GM23338 (cell line): ENCODE measurements at regions not wholly inside any gene's neighbourhood (a gene's known extent, or its start where the extent isn't known, plus 50 kb on each side); places are given as distances from the start of the nearest gene placed in this dataset.
"Not testable (repeated sequence)": the region's sequence is repeated elsewhere in the genome, so short reads cannot be mapped to it uniquely, and the experiment has no call there.

Experiments used
- ATAC-seq: fragments of 200-7000 bp; cut with Tn5 transposase; 3 replicates; pipeline ENCODE4 v1.9.1; 2020
- DNase-seq: peaks from one replicate; pipeline ENCODE4 v3.0.0-alpha.2; 2015; ENCODE audit warnings: low spot score
- H2AFZ ChIP-seq: fragments of 200-600 bp; sonication (generic); 2 replicates; pipeline ENCODE4 v1.8.0; 2016; ENCODE audit warnings: antibody characterized with exemption, mild to moderate bottlenecking, moderate library complexity
- H3F3A ChIP-seq: fragments of 200-600 bp; sonication (generic); replicated peaks from 2 replicates; pipeline ENCODE4 v1.8.0; 2017; ENCODE audit warnings: antibody characterized with exemption, mixed run types, low read depth
- H3K27ac ChIP-seq: fragments of 200-600 bp; sonication (generic); 2 replicates; pipeline ENCODE4 v1.6.1; 2016; ENCODE audit warnings: low read depth
- H3K27me3 ChIP-seq: fragments of 200-600 bp; sonication (generic); 2 replicates; pipeline ENCODE4 v1.8.0; 2016; ENCODE audit warnings: mild to moderate bottlenecking, mixed run types, moderate library complexity; ENCODE audit not compliant: insufficient read depth
- H3K36me3 ChIP-seq: fragments of 200-600 bp; sonication (generic); 2 replicates; pipeline ENCODE4 v1.8.0; 2016; ENCODE audit warnings: mild to moderate bottlenecking; ENCODE audit not compliant: insufficient read depth
- H3K4me1 ChIP-seq: fragments of 200-600 bp; sonication (generic); 2 replicates; pipeline ENCODE4 v1.8.0; 2016; ENCODE audit warnings: mild to moderate bottlenecking, moderate library complexity; ENCODE audit not compliant: insufficient read depth
- H3K4me2 ChIP-seq: fragments of 200-600 bp; sonication (generic); 2 replicates; pipeline ENCODE4 v1.7.1; 2017; ENCODE audit warnings: mixed run types
- H3K4me3 ChIP-seq: fragments of 200-600 bp; sonication (generic); 2 replicates; pipeline ENCODE4 v1.6.1; 2016; ENCODE audit warnings: mixed run types
- H3K79me2 ChIP-seq: fragments of 200-600 bp; sonication (generic); replicated peaks from 2 replicates; pipeline ENCODE4 v1.8.0; 2017; ENCODE audit warnings: mild to moderate bottlenecking; ENCODE audit not compliant: insufficient read depth
- H3K9me2 ChIP-seq: fragments of 200-600 bp; sonication (generic); 2 replicates; pipeline ENCODE4 v1.8.0; 2017; ENCODE audit not compliant: insufficient read depth
- H4K20me1 ChIP-seq: fragments of 200-600 bp; sonication (generic); replicated peaks from 2 replicates; pipeline ENCODE4 v1.8.0; 2017; ENCODE audit warnings: mild to moderate bottlenecking; ENCODE audit not compliant: insufficient read depth
- H3K27ac Mint-ChIP-seq: 2 replicates; pipeline ENCODE4 v1.8.0; 2020; ENCODE audit warnings: inconsistent platforms, mild to moderate bottlenecking, moderate library complexity, mixed read lengths
- H3K27me3 Mint-ChIP-seq: 3 replicates; pipeline ENCODE4 v1.8.0; 2022; ENCODE audit warnings: low read depth, mild to moderate bottlenecking, moderate library complexity, mixed read lengths, inconsistent platforms; ENCODE audit not compliant: insufficient read depth, poor library complexity
- H3K36me3 Mint-ChIP-seq: 3 replicates; pipeline ENCODE4 v1.8.0; 2021; ENCODE audit warnings: low read depth, mild to moderate bottlenecking, inconsistent platforms, moderate library complexity, mixed read lengths
- H3K4me1 Mint-ChIP-seq: 3 replicates; pipeline ENCODE4 v1.8.0; 2020; ENCODE audit warnings: mild to moderate bottlenecking, inconsistent platforms, mixed read lengths
- H3K4me3 Mint-ChIP-seq: 3 replicates; pipeline ENCODE4 v1.8.0; 2021; ENCODE audit warnings: moderate library complexity, mild to moderate bottlenecking, inconsistent platforms, mixed read lengths
- H3K9me3 Mint-ChIP-seq: 3 replicates; pipeline ENCODE4 v1.8.0; 2020; ENCODE audit warnings: moderate library complexity, mild to moderate bottlenecking, inconsistent platforms, mixed read lengths
- CREB1 ChIP-seq: fragments of 250-450 bp; sonication (Bioruptor Pico); IDR thresholded peaks from 2 replicates; pipeline ENCODE4 v1.5.0; 2020; ENCODE audit warnings: low read depth, mild to moderate bottlenecking, moderate library complexity
- ETS1 ChIP-seq: IDR thresholded peaks from 2 replicates; pipeline ENCODE4 v1.6.1; 2016; ENCODE audit warnings: antibody characterized with exemption
- EZH2 ChIP-seq: fragments of 200-600 bp; sonication (generic); IDR thresholded peaks from one replicate; pipeline ENCODE4 v1.8.0; 2017; ENCODE audit warnings: antibody characterized with exemption, mild to moderate bottlenecking, low read depth; ENCODE audit not compliant: unreplicated experiment
- EZH2phosphoT487 ChIP-seq: fragments of 200-600 bp; sonication (generic); IDR thresholded peaks from one replicate; pipeline ENCODE4 v1.8.1; 2018; ENCODE audit warnings: antibody characterized with exemption; ENCODE audit not compliant: unreplicated experiment
- JUNB ChIP-seq: IDR thresholded peaks from one replicate; pipeline ENCODE4 v1.6.1; 2016; ENCODE audit warnings: antibody characterized with exemption; ENCODE audit not compliant: unreplicated experiment
- POLR2AphosphoS5 ChIP-seq: IDR thresholded peaks from 2 replicates; pipeline ENCODE4 v1.6.1; 2016; ENCODE audit warnings: antibody characterized with exemption, low read depth
- STAT1 ChIP-seq: IDR thresholded peaks from one replicate; pipeline ENCODE4 v1.6.1; 2016; ENCODE audit warnings: antibody characterized with exemption; ENCODE audit not compliant: unreplicated experiment
- ZNF114 ChIP-seq: fragments of 250-450 bp; sonication (Bioruptor Pico); IDR thresholded peaks from 2 replicates; pipeline ENCODE4 v1.5.0; 2020; ENCODE audit warnings: mild to moderate bottlenecking, moderate library complexity
- ZNF331 ChIP-seq: fragments of 250-450 bp; sonication (Bioruptor Pico); IDR thresholded peaks from 2 replicates; pipeline ENCODE4 v1.5.0; 2020; ENCODE audit warnings: low read depth, mild to moderate bottlenecking, moderate library complexity
- TF ChIP-seq, protein P1 (sequence below), 2 experiments: fragments of 200-600 bp in 1 of 2; sonication (generic) in 1 of 2; conservative IDR thresholded peaks; 2 replicates each; pipeline versions ENCODE4 v1.5.1 to v1.6.1; 2016 to 2017; ENCODE audit warnings: antibody characterized with exemption in 2 of 2, low read depth in 2 of 2, mild to moderate bottlenecking in 2 of 2, moderate library complexity in 1 of 2

GRCh38 chr20:52031206-52031562, 160.4 kb downstream of the ZFP64 start (continued):
- TF ChIP-seq STAT1 = no peak

DNA sequence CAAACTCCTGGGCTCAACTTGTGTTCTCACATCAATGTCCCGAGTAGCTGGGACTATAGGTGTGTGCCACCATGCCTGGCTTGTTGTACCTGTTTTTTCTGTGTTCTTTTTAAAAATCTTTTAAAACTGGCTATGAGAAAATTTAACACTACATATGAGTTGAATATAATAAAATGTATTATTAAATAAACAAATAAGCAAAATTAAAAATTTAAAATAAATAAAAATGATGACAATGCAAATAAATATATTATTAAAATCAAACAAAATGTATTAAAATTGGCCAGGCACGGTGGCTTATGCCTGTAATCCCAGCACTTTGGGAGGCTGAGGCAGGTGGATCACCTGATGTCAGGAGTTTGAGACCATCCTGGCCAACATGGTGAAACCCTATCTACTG, 162.4 kb downstream of the ZFP64 start:
- not testable (repeated sequence) for H4K20me1 ChIP-seq, ATAC-seq, H3K4me3 ChIP-seq, H3K4me2 ChIP-seq, H3K79me2 ChIP-seq, H3K27ac ChIP-seq, H3F3A ChIP-seq, H3K27me3 ChIP-seq, H3K36me3 Mint-ChIP-seq, DNase-seq, H3K4me1 ChIP-seq, H2AFZ ChIP-seq, H3K27me3 Mint-ChIP-seq, H3K27ac Mint-ChIP-seq, H3K36me3 ChIP-seq, H3K9me3 Mint-ChIP-seq, H3K9me2 ChIP-seq, H3K4me3 Mint-ChIP-seq
- H3K4me1 Mint-ChIP-seq = peaks cover 16% of the 10 kb centered on the region

GRCh38 chr20:52025938-52026337, 165.6 kb downstream of the ZFP64 start:
- no peaks in the 10 kb centered on the region for H3K9me3 Mint-ChIP-seq
- Histone ChIP-seq H3K4me3 (no peak overlapping the region), H3F3A (no peaks in the 10 kb centered on the region), H3K9me2 (no peaks in the 10 kb centered on the region), H3K36me3 (no peaks in the 10 kb centered on the region), H3K4me1 (peaks cover 3% of the 10 kb centered on the region; the same call in 1 of the 2 replicates), H3K27ac (no peak overlapping the region), H3K4me2 (no peak overlapping the region), H3K79me2 (no peaks in the 10 kb centered on the region), H4K20me1 (no peaks in the 10 kb centered on the region), H3K27me3 (no peaks in the 10 kb centered on the region), H2AFZ (no peak overlapping the region)
- no peak overlapping the region for H3K27ac Mint-ChIP-seq
- no peak for DNase-seq
- TF ChIP-seq POLR2AphosphoS5 (no peak), JUNB (no peak), CREB1 (CRISPR knock-in tag) (no peak), ZNF114 (CRISPR knock-in tag) (no peak), STAT1 (no peak), EZH2phosphoT487 (no peak)
- no peaks in the 10 kb centered on the region for H3K36me3 Mint-ChIP-seq
- H3K27me3 Mint-ChIP-seq = peaks cover 5% of the 10 kb centered on the region
- H3K4me3 Mint-ChIP-seq = no peak overlapping the region
- no peak for ATAC-seq
- peaks cover 4% of the 10 kb centered on the region; the same call in 1 of the 3 replicates for H3K4me1 Mint-ChIP-seq

GRCh38 chr20:52019313-52019712, 172.3 kb downstream of the ZFP64 start:
- Mint-ChIP-seq H3K9me3 (no peaks in the 10 kb centered on the region), H3K36me3 (no peaks in the 10 kb centered on the region), H3K4me1 (peaks cover 8% of the 10 kb centered on the region; the same call in 2 of the 3 replicates), H3K27me3 (peaks cover 3% of the 10 kb centered on the region), H3K27ac (no peak overlapping the region), H3K4me3 (no peak overlapping the region)
- Histone ChIP-seq H3K79me2 (no peaks in the 10 kb centered on the region), H3K4me2 (no peak overlapping the region), H2AFZ (no peak overlapping the region), H3K27me3 (no peaks in the 10 kb centered on the region), H3K36me3 (no peaks in the 10 kb centered on the region), H3K4me1 (peaks cover 9% of the 10 kb centered on the region; the same call in 1 of the 2 replicates), H4K20me1 (no peaks in the 10 kb centered on the region), H3K27ac (no peak overlapping the region), H3F3A (no peaks in the 10 kb centered on the region), H3K9me2 (no peaks in the 10 kb centered on the region), H3K4me3 (no peak overlapping the region)
- DNase-seq (no peak), ATAC-seq (no peak)
- TF ChIP-seq ZNF114 (CRISPR knock-in tag) (no peak), ETS1 (no peak), CREB1 (CRISPR knock-in tag) (no peak), JUNB (no peak), ZNF331 (CRISPR knock-in tag) (no peak), EZH2 (no peak)
- TF ChIP-seq, protein P1, sequence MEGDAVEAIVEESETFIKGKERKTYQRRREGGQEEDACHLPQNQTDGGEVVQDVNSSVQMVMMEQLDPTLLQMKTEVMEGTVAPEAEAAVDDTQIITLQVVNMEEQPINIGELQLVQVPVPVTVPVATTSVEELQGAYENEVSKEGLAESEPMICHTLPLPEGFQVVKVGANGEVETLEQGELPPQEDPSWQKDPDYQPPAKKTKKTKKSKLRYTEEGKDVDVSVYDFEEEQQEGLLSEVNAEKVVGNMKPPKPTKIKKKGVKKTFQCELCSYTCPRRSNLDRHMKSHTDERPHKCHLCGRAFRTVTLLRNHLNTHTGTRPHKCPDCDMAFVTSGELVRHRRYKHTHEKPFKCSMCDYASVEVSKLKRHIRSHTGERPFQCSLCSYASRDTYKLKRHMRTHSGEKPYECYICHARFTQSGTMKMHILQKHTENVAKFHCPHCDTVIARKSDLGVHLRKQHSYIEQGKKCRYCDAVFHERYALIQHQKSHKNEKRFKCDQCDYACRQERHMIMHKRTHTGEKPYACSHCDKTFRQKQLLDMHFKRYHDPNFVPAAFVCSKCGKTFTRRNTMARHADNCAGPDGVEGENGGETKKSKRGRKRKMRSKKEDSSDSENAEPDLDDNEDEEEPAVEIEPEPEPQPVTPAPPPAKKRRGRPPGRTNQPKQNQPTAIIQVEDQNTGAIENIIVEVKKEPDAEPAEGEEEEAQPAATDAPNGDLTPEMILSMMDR (conservative IDR thresholded peaks at IDR 0.05; ENCODE audit: low read depth in 2 of 2) = no peak
